ENCODE measurements at regions not wholly inside any gene's neighbourhood (a gene's known extent, or its start where the extent isn't known, plus 50 kb on each side); places are given as distances from the start of the nearest gene placed in this dataset.
A peak's percentile ranks its signal among the peaks of the same experiment; 100 is the strongest.

DNA sequence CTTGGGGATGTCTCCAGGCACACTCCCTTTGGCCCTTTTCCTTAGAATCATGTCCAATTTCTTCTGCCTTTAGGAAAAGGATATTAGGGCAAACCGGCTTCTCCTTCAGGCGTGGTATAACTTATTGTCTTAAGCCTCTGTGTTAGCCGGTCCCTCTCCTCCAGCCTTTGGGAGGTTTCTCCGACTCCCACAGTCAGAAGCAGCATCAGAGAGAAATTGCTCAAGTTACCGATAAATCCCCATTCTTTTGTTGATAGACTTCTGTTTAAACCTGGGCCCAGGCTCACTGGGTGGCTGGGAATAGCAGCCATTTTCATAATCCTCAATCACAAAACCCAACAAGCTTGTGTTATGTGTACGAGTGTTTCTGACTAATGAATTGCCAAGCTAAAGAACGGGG, 85.4 kb upstream of the KAZN start:
- no peak for TF ChIP-seq CTCF (IDR thresholded peaks at IDR 0.05; ENCODE audit: insufficient read depth, low read length, poor library complexity, severe bottlenecking)
- no peaks in the 10 kb centered on the region for H3K27me3 ChIP-seq (replicated peaks; ENCODE audit: control insufficient read depth, insufficient read depth, low read length)
- DNase-seq (ENCODE audit: extremely low read depth, insufficient read length) = no peak
- no peak overlapping the region for H3K4me3 ChIP-seq (replicated peaks; ENCODE audit: low read depth, low read length)
- H3K36me3 ChIP-seq (ENCODE audit: control insufficient read depth, insufficient read depth, low read length) = no peaks in the 10 kb centered on the region

DNA sequence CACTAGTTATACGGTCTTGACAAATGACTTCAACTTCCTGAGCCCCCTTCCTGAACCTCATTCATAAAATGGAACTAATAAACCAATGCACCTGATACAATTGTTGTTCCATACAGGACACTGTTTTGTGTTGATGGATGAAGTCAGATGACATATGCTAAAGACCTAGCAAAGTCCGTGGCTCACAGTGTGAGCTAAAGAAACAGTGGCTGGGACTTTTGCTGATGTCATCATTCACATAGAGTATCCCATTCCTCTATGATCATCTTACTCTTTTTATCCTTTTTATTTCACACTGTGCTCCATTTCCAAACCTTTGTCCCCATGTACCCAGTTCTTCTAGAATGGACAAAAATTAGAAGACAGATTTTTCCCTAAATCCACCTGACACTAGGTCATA, 83.7 kb upstream of the KAZN start:
- Histone ChIP-seq H3K27me3 (replicated peaks; ENCODE audit: control insufficient read depth, insufficient read depth, low read length) (no peaks in the 10 kb centered on the region), H3K36me3 (ENCODE audit: control insufficient read depth, insufficient read depth, low read length) (no peaks in the 10 kb centered on the region), H3K4me3 (replicated peaks; ENCODE audit: low read depth, low read length) (no peak overlapping the region)
- no peak for DNase-seq (ENCODE audit: extremely low read depth, insufficient read length)
- no peak for TF ChIP-seq CTCF (IDR thresholded peaks at IDR 0.05; ENCODE audit: insufficient read depth, low read length, poor library complexity, severe bottlenecking)

GRCh38 chr1:14516974-14517840, 81.3 kb upstream of the KAZN start:
- no peaks in the 10 kb centered on the region for H3K27me3 ChIP-seq (replicated peaks; ENCODE audit: control insufficient read depth, insufficient read depth, low read length)
- peak; percentile 71 for DNase-seq (ENCODE audit: extremely low read depth, insufficient read length)
- H3K36me3 ChIP-seq (ENCODE audit: control insufficient read depth, insufficient read depth, low read length) = no peaks in the 10 kb centered on the region
- H3K4me3 ChIP-seq (replicated peaks; ENCODE audit: low read depth, low read length) = no peak overlapping the region
- TF ChIP-seq CTCF (IDR thresholded peaks at IDR 0.05; ENCODE audit: insufficient read depth, low read length, poor library complexity, severe bottlenecking) = no peak

DNA sequence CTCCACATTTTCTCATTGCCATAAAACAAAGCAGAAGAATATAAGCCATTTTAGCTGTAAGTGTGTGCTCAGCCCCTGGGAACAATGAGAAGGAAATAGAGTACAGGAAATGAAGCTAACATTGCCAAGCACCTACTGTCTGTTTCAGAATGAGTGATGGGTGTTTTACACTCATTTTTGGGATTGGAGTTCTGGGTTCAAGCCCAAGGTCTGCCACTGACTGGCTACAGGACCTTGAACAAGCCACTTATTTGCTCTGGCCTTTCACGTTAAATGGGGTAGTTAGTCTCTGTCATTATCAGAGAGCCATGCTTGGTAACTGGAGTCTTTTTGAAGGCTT, 80.7 kb upstream of the KAZN start:
- DNase-seq (ENCODE audit: extremely low read depth, insufficient read length) = no peak
- no peaks in the 10 kb centered on the region for H3K27me3 ChIP-seq (replicated peaks; ENCODE audit: control insufficient read depth, insufficient read depth, low read length)
- H3K4me3 ChIP-seq (replicated peaks; ENCODE audit: low read depth, low read length) = no peak overlapping the region
- no peaks in the 10 kb centered on the region for H3K36me3 ChIP-seq (ENCODE audit: control insufficient read depth, insufficient read depth, low read length)
- no peak for TF ChIP-seq CTCF (IDR thresholded peaks at IDR 0.05; ENCODE audit: insufficient read depth, low read length, poor library complexity, severe bottlenecking)

DNA sequence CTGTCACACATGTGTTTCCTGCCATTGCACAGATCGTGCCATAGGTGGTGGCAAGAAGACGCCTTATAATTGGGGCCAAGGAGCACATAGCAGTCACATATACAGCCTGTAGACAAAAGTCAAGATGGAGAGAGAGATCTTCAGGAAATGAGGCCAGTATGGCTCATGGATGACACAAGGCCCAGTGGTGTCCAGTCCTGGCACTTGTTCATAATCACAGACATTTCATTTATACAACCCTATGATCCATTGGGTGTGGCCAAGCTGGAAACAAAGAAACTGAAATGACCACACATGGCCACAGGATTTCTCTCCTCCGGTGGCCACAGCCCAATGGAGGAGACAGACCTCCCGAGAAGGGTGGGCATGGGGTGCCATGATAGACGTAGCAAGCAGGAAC, 78.5 kb upstream of the KAZN start:
- no peak for TF ChIP-seq CTCF (IDR thresholded peaks at IDR 0.05; ENCODE audit: insufficient read depth, low read length, poor library complexity, severe bottlenecking)
- H3K4me3 ChIP-seq (replicated peaks; ENCODE audit: low read depth, low read length) = no peak overlapping the region

More for the DNA sequence above, 78.5 kb upstream of the KAZN start:
- no peak for DNase-seq (ENCODE audit: extremely low read depth, insufficient read length)
- Histone ChIP-seq H3K27me3 (replicated peaks; ENCODE audit: control insufficient read depth, insufficient read depth, low read length) (no peaks in the 10 kb centered on the region), H3K36me3 (ENCODE audit: control insufficient read depth, insufficient read depth, low read length) (no peaks in the 10 kb centered on the region)
